ENCODE measurements at regions not wholly inside any gene's neighbourhood (a gene's known extent, or its start where the extent isn't known, plus 50 kb on each side); places are given as distances from the start of the nearest gene placed in this dataset.
"Not testable (repeated sequence)": the region's sequence is repeated elsewhere in the genome, so short reads cannot be mapped to it uniquely, and the experiment has no call there.

DNA sequence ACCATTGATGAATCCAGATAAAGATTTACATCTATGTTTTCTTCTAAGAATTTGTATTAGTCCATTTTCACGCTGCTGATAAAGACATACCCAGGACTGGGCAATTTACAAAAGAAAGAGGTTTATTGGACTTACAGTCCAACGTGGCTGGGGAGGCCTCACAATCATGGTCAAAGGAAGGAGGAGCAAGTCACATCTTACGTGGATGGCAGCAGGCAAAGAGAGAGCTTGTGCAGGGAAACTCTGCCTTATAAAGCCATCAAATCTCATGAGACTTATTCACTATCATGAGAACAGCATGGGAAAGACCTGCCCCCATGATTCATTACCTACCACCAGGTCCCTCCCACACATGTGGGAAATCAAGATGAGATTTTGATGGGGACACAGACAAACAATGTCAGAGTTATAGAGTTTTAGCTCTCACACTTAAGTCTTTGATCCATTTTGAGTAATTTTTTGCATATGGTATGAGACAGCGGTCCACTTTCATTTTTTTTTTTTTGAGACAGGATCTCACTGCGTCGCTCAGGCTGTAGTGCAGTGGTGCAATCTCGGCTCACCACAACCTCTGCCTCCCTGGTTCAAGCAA lies 53.5 kb upstream of the JADE2 start:
- not testable (repeated sequence) for DNase-seq

DNA sequence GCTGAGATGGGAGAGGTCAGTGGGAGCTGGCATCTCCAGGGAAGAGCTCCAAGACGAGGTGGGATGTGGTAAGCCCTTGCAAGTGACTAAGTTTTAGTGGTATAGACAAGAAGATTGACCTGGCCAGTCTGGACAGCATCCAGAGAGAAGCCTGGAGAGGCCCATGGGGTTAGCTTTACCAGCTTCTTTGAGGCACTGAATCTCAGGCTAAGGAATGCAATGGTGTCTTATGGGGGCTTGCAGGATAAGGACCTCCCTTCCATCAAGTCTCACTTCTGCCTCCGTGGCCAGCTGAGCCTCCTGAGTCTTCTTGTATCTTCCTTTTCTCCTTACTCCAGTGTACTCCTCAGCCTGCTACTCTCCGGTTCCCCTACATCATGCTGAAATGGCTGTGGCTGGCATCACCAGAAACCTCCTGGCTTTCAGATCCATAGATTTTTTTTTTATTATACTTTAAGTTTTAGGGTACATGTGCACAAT lies 56.5 kb upstream of the JADE2 start:
- DNase-seq, result no peak

DNA sequence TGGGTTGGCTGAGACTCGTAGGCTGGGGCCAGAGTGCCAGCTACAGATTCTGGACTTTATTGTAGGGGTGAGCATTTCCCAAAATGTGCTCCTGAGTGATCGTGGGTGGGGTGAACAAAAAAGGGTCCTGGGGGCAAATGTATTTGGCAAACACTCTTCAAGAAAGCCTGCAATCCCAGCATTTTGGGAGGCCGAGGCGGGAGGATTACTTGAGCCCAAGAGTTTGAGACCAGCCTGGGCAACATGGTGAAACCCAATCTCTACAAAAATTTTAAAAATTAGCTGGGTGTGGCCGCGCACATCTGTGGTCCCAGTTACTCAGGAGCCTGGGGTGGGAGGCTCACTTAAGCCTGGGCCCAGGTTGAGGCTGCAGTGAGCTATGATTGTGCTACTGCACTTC lies 55.5 kb upstream of the CDKN2AIPNL start:
- DNase-seq, result no peak

DNA sequence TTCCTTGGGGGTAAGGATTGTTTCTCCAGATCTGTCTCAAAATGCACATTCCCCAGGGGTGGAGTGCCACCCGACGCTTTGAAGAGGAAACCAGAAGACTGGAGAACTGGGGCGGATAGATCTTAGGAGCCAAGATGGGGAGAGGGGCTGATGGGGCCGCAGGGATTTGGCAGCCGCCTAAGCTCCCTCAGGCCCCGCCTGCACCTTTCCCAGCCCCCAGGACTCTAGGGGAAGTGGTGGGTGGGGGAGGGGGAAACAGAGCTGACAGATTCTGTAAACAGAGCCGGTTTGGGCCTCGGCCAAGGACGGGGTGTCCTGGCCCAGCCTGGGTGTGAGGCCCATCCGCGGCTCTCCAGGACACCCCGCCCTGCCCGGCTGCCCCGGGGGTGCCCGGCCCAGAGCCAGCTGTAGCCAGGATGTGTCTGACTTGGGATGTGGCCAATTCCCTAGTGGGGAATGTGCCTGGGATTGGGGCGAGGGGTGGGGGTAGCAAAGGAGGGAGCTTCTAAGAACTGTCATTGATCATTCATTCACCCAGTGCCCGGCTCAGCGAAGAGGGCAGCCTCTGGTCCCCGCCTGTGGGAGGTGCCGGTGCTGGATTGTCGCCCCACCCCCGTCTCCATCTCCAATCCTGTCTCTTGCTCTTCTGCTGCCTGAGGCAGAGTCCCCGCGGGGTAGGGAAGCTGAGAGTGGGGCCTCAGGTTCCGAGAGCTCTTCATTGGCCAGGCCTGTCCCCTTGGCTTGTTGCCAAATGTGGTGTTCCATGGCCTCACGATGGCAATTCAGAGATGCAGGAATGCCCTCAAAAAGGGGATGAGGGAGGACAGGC lies 54.8 kb upstream of the CDKN2AIPNL start:
- peak; percentile 62 to 90 (median 85) for DNase-seq

DNA sequence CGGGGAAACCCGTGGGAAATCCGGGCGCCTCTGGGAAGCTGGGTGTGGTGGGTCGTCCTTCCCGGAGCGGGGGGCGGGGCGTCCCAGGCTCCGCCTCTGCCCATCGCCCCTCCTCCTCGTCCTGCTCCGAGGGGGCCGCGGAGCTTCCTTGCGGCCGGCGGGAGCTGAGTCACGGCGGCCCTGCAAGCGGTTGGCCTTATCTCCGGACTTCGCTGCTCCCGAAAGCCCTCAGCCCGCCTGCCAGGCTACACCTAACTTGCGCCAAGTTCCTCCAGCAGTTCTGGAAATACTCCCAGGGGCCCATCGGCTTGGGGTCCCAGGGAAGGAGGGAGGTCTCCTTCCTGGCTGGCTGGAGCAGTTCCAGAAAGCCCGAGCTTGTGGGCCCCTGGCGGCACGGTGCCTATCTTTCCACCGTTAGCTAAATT lies 54.1 kb upstream of the CDKN2AIPNL start:
- DNase-seq, result peak; percentile 61 to 79 (median 74)

DNA sequence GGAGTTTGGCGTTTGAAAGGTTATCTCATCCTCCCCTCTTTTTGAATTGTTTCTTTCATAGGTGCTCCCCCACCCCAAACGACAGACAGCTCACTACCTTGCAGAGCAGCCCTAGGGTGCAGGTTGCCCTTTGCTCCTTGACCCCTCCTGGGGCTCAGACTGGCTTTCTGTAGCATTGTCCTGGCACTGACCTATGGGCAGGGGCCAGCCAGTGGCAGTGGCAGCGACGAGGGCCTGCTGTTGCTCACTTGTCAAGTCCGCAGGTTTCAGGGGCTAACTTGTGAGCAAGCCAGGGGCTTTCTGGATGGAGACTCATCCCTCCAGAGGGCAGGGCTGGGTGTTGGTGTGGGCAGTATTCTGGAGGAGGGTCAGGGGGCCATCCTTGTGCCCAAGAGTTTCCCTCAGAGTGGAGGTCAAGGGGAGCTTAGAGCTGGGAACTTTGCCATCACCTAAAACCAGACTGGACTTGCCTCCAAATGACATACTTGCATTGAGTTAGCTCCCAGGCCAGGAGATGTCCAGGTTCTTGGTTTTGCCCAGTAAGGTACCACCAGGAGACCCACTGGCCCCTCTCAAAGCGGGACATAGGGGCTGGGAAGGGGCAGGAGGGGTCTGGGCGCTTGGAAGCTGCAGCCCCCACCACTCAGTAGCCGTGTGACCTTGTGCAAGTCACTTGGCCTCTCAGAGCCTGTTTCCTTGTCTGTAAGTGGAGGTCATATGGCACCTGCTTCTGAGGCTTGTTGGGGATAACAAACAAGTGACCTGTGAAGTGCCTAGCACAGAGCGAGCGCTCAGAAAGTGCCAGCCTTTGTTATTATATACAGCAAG lies 53.5 kb upstream of the CDKN2AIPNL start:
- no peak for DNase-seq

DNA sequence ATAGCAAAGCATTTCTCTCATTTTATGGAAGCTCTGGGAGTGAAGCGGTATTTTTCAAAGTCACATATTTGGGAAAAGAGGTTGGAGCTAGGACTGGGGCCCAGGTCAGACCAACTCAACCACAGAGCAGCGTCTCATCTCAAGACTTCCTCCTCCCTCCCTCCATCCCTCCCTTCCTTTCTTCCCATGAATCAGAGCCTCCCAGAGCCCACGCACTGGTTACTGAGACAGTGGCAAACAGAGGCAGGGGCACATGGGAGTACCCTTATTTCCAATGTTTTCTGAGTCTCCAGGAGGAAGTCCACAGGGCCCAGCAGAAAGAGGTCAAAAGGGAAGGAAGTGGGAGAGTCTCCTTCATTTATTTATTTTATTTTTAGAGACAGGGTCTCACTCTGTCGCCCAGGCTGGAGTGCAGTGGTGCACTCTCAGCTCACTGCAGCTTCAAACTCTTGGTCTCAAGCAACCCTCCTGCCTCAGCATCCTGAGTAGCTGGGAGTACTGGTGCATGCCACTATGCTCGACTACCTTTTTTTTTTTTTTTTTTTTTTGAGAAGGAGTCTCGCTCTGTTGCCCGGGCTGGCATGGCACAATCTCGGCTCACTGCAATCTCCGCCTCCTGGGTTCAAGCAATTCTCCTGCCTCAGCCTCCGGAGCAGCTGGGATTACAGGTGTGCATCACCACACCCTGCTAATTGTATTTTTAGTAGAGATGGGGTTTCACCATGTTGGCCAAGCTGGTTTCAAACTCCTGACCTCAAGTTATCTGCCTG lies 52.5 kb upstream of the CDKN2AIPNL start:
- no peak for DNase-seq

DNA sequence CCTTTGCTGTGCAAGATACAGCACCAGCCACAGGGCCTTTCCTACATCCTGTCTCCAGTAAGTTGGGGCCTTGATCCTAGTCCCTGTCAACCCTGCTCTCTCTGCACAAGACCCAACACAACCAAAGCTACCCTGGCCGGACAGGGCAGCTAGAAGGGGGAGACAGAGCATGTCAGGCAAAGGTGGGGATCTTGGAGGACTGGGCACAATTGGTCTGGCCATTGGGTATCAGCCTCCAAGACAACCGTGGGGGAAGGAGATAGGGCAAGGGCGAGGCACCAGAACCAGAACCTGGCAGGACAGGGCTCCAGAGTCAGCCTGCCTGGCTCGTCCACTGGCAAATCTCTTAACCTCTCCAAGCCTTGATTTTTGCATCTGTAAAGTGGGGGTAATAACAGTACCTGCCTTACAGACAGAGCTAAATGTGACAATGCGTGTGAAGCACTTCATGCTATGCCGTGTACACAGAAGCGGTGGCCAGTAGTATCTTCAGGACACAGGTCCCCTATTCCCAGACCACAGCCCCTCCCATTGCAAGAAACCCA lies 51.6 kb upstream of the CDKN2AIPNL start:
- DNase-seq, result no peak

DNA sequence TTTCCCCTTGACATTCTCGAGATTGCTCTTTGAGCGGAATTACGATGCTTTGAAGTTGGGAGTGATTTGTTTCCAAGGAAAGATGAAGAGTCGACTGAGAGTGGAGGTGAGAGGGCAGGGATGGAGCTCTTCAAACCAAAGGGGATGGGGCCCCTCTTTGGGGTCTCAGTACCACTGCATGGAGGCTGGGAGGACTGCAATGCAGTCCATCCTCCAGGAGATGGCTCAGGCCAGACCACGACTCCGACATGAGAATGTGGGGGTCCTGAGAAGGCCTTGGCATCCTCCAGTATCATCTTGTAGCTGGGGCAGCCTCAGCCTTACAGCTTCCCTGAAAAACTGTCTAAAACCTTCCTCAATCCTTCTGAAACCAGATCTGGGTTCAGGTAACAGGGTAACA lies 51.1 kb upstream of the CDKN2AIPNL start:
- DNase-seq, result no peak

DNA sequence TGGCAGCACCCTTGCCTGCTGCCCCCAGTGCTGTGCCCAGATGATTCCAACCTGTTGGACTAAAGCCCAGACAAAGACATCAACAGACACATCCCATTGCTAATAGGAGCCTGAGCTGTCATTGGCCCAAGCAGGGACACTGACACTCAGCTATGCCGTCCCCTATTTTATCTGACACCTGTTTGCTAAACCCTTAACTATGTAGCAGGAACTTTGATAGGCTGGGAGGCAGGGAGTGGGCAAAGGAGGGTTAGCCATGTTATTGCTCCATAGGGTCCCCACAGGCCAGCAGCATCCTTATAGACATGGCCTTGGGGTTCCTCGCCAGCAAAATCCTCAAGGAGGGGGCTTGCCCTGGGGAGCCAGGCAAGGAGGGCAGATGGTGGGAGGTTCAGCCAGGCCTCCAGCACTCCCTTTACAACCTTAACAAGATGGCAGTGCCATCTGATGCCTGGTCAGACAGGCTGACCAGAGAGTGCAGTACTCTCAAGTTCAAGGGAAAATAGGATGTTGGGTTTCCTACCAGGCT lies 50.4 kb upstream of the CDKN2AIPNL start:
- DNase-seq, result no peak
